ENCODE measurements at regions not wholly inside any gene's neighbourhood (a gene's known extent, or its start where the extent isn't known, plus 50 kb on each side); places are given as distances from the start of the nearest gene placed in this dataset.

- DNase-seq (ENCODE audit: low read depth, low spot score), result no peak
These were observed 185.1 kb upstream of the ROPN1 start for GRCh38 chr3:124177071-124177470.

GRCh38 chr3:124178531-124178930 is 186.6 kb upstream of the ROPN1 start:
- no peak for DNase-seq (ENCODE audit: low read depth, low spot score)

GRCh38 chr3:124200407-124200806 is 208.5 kb upstream of the ROPN1 start:
- no peak for DNase-seq (ENCODE audit: low read depth, low spot score)

- no peak for DNase-seq (ENCODE audit: low read depth, low spot score)
These were observed 209.3 kb upstream of the ROPN1 start for GRCh38 chr3:124201226-124201625.

- DNase-seq (ENCODE audit: low read depth, low spot score), result no peak
These were observed 209.9 kb upstream of the ROPN1 start for GRCh38 chr3:124201786-124202185.

- DNase-seq (ENCODE audit: low read depth, low spot score), result no peak
These were observed 210.8 kb upstream of the ROPN1 start for GRCh38 chr3:124202754-124203153.

- DNase-seq (ENCODE audit: low read depth, low spot score), result no peak
These were observed 211.4 kb upstream of the ROPN1 start for GRCh38 chr3:124203292-124203691.

GRCh38 chr3:124206225-124207055 is 214.5 kb upstream of the ROPN1 start:
- DNase-seq (ENCODE audit: low read depth, low spot score), result no peak

- DNase-seq (ENCODE audit: low read depth, low spot score), result no peak
These were observed 215.2 kb upstream of the ROPN1 start for GRCh38 chr3:124207077-124207476.

- no peak for DNase-seq (ENCODE audit: low read depth, low spot score)
These were observed 216.1 kb upstream of the ROPN1 start for GRCh38 chr3:124207873-124208485.

- DNase-seq (ENCODE audit: low read depth, low spot score), result no peak
These were observed 217.5 kb upstream of the ROPN1 start for GRCh38 chr3:124209426-124209825.

- no peak for DNase-seq (ENCODE audit: low read depth, low spot score)
These were observed 219.0 kb upstream of the ROPN1 start for GRCh38 chr3:124210899-124211298.

GRCh38 chr3:124213641-124214040 is 221.7 kb upstream of the ROPN1 start:
- DNase-seq (ENCODE audit: low read depth, low spot score), result no peak

- DNase-seq (ENCODE audit: low read depth, low spot score), result no peak
These were observed 225.6 kb upstream of the ROPN1 start for GRCh38 chr3:124217542-124217941.

- DNase-seq (ENCODE audit: low read depth, low spot score), result no peak
These were observed 229.5 kb upstream of the ROPN1 start for GRCh38 chr3:124221422-124221821.

- DNase-seq (ENCODE audit: low read depth, low spot score), result no peak
These were observed 231.9 kb upstream of the ROPN1 start for GRCh38 chr3:124223853-124224252.

GRCh38 chr3:124227150-124227630 is 235.3 kb upstream of the ROPN1 start:
- no peak for DNase-seq (ENCODE audit: low read depth, low spot score)

GRCh38 chr3:124229420-124229819 is 237.5 kb upstream of the ROPN1 start:
- DNase-seq (ENCODE audit: low read depth, low spot score), result no peak

- DNase-seq (ENCODE audit: low read depth, low spot score), result no peak
These were observed 237.9 kb upstream of the ROPN1 start for GRCh38 chr3:124229836-124230235.

GRCh38 chr3:124230432-124230831 is 238.5 kb upstream of the ROPN1 start:
- no peak for DNase-seq (ENCODE audit: low read depth, low spot score)

GRCh38 chr3:124230998-124231397 is 239.1 kb upstream of the ROPN1 start:
- DNase-seq (ENCODE audit: low read depth, low spot score), result no peak

GRCh38 chr3:124234852-124235252 is 242.9 kb upstream of the ROPN1 start:
- DNase-seq (ENCODE audit: low read depth, low spot score), result no peak

- no peak for DNase-seq (ENCODE audit: low read depth, low spot score)
These were observed 243.5 kb upstream of the ROPN1 start for GRCh38 chr3:124235446-124235845.

All from activated CD4-positive, CD25-positive, alpha-beta regulatory T cell treated with anti-CD3 and anti-CD28 coated beads, Interleukin-2, amount 50 U/mL, for 16 hours (primary cell).